ENCODE measurements at regions not wholly inside any gene's neighbourhood (a gene's known extent, or its start where the extent isn't known, plus 50 kb on each side); places are given as distances from the start of the nearest gene placed in this dataset.

- TF ChIP-seq POLR2AphosphoS5 (IDR thresholded peaks at IDR 0.05) (no peak), CTCF (IDR thresholded peaks at IDR 0.05) (no peak), POLR2A (IDR thresholded peaks at IDR 0.05) (no peak)
- intact Hi-C loops (cut with DNase I; ENCODE audit: low total_unique reads): no loop called here
- H3K4me3 ChIP-seq: no peak overlapping the region
- no peaks in the 10 kb centered on the region for H3K27me3 ChIP-seq
- H3K9me3 ChIP-seq: no peaks in the 10 kb centered on the region
- no peaks in the 10 kb centered on the region for H3K36me3 ChIP-seq
- no peak overlapping the region for H3K27ac ChIP-seq
- no peak for DNase-seq (ENCODE audit: low spot score in 2 of 2)
- H3K4me1 ChIP-seq: no peaks in the 10 kb centered on the region
These were observed 300.9 kb upstream of the G2E3 start for GRCh38 chr14:30257946-30258661.

GRCh38 chr14:30260833-30261607 is 297.9 kb upstream of the G2E3 start:
- intact Hi-C loops (cut with DNase I; ENCODE audit: low total_unique reads): loop anchor here (5.0 kb wide), 1 partner anchor 924 kb away; no protein-coding TSS in a partner anchor
- DNase-seq (ENCODE audit: low spot score in 2 of 2): no peak
- Histone ChIP-seq H3K9me3 (no peaks in the 10 kb centered on the region), H3K36me3 (no peaks in the 10 kb centered on the region), H3K27me3 (no peaks in the 10 kb centered on the region), H3K27ac (no peak overlapping the region), H3K4me1 (no peaks in the 10 kb centered on the region), H3K4me3 (no peak overlapping the region)
- TF ChIP-seq CTCF (IDR thresholded peaks at IDR 0.05): no peak
- no peak for TF ChIP-seq POLR2A (IDR thresholded peaks at IDR 0.05)
- TF ChIP-seq POLR2AphosphoS5 (IDR thresholded peaks at IDR 0.05): no peak

GRCh38 chr14:30264161-30264560 is 294.8 kb upstream of the G2E3 start:
- Histone ChIP-seq H3K9me3 (no peaks in the 10 kb centered on the region), H3K4me3 (no peak overlapping the region), H3K4me1 (no peaks in the 10 kb centered on the region), H3K27ac (peak overlapping the region; percentile 33 to 76), H3K27me3 (no peaks in the 10 kb centered on the region), H3K36me3 (no peaks in the 10 kb centered on the region)
- TF ChIP-seq POLR2AphosphoS5 (IDR thresholded peaks at IDR 0.05): no peak
- TF ChIP-seq CTCF (IDR thresholded peaks at IDR 0.05): no peak
- no peak for TF ChIP-seq POLR2A (IDR thresholded peaks at IDR 0.05)
- intact Hi-C loops (cut with DNase I; ENCODE audit: low total_unique reads): loop anchor here (5.0 kb wide), 1 partner anchor 927 kb away; no protein-coding TSS in a partner anchor
- DNase-seq (ENCODE audit: low spot score in 2 of 2): no peak

GRCh38 chr14:30266290-30266689 is 292.7 kb upstream of the G2E3 start:
- no peaks in the 10 kb centered on the region for H3K9me3 ChIP-seq
- no peak overlapping the region for H3K4me3 ChIP-seq
- H3K27ac ChIP-seq: no peak overlapping the region
- no peaks in the 10 kb centered on the region for H3K27me3 ChIP-seq
- no peaks in the 10 kb centered on the region for H3K4me1 ChIP-seq
- TF ChIP-seq POLR2A (IDR thresholded peaks at IDR 0.05): no peak
- no peaks in the 10 kb centered on the region for H3K36me3 ChIP-seq
- intact Hi-C loops (cut with DNase I; ENCODE audit: low total_unique reads): no loop called here
- DNase-seq (ENCODE audit: low spot score in 2 of 2): no peak

GRCh38 chr14:30267141-30267540 is 291.8 kb upstream of the G2E3 start:
- no peaks in the 10 kb centered on the region for H3K4me1 ChIP-seq
- H3K9me3 ChIP-seq: no peaks in the 10 kb centered on the region
- H3K36me3 ChIP-seq: no peaks in the 10 kb centered on the region
- TF ChIP-seq CTCF (IDR thresholded peaks at IDR 0.05): no peak
- no peak for TF ChIP-seq POLR2AphosphoS5 (IDR thresholded peaks at IDR 0.05)
- no peak for TF ChIP-seq POLR2A (IDR thresholded peaks at IDR 0.05)
- no peaks in the 10 kb centered on the region for H3K27me3 ChIP-seq
- H3K4me3 ChIP-seq: no peak overlapping the region
- no peak overlapping the region for H3K27ac ChIP-seq
- intact Hi-C loops (cut with DNase I; ENCODE audit: low total_unique reads): no loop called here
- DNase-seq (ENCODE audit: low spot score in 2 of 2): no peak

Measured in breast epithelium (tissue), 4 donors.